Colonic mucosa (tissue), 4 donors: ENCODE measurements at regions not wholly inside any gene's neighbourhood (a gene's known extent, or its start where the extent isn't known, plus 50 kb on each side); places are given as distances from the start of the nearest gene placed in this dataset.

Experiments used
- DNase-seq: peaks from one replicate; pipeline ENCODE4 v3.0.0-alpha.2; 2020
- H3K27ac ChIP-seq: fragments of 200-600 bp; one replicate; pipeline ENCODE4 v1.8.0; 2021
- H3K27me3 ChIP-seq: fragments of 200-600 bp; one replicate; pipeline ENCODE4 v1.8.0; 2021
- H3K36me3 ChIP-seq: fragments of 200-600 bp; one replicate; pipeline ENCODE4 v1.8.0; 2021
- H3K4me1 ChIP-seq: fragments of 200-600 bp; one replicate; pipeline ENCODE4 v1.8.0; 2021; ENCODE audit warnings: mild to moderate bottlenecking
- H3K4me3 ChIP-seq: fragments of 200-600 bp; one replicate; pipeline ENCODE4 v1.8.0; 2021
- H3K9ac ChIP-seq, 2 donors: one replicate each; pipeline ENCODE4 v1.7.0; 2013; ENCODE audit warnings: control low read depth in 2 of 2, low read depth in 2 of 2, low read length in 2 of 2
- H3K9me3 ChIP-seq: fragments of 200-600 bp; one replicate; pipeline ENCODE4 v1.8.0; 2021
- CTCF ChIP-seq: fragments of 200-600 bp; IDR thresholded peaks from one replicate; pipeline ENCODE4 v1.8.0; 2022; ENCODE audit warnings: antibody characterized with exemption, mild to moderate bottlenecking
- intact Hi-C: fragments of 100-400 bp; cut with DNase I; formaldehyde crosslinking; loops from one replicate; pipeline ENCODE4 v1.14.1; 2022
- donor health status: healthy.
- donor health status: DM: no; HTN: no; CAD: no.
- donor health status: DM: no; HTN: no; CAD: no.

GRCh38 chr2:72003796-72004195, 143.9 kb downstream of the CYP26B1 start:
- Histone ChIP-seq H3K27me3 (no peaks in the 10 kb centered on the region), H3K36me3 (no peaks in the 10 kb centered on the region), H3K4me3 (no peak overlapping the region), H3K9ac (no peak overlapping the region), H3K27ac (no peak overlapping the region), H3K9me3 (no peaks in the 10 kb centered on the region), H3K4me1 (no peaks in the 10 kb centered on the region)
- intact Hi-C loops = no loop called here
- no peak for DNase-seq
- no peak for TF ChIP-seq CTCF

- H3K4me1 ChIP-seq = no peaks in the 10 kb centered on the region
- no peak for TF ChIP-seq CTCF
- no peak overlapping the region for H3K4me3 ChIP-seq
- no peak for DNase-seq
- no peaks in the 10 kb centered on the region for H3K9me3 ChIP-seq
- H3K27me3 ChIP-seq = no peaks in the 10 kb centered on the region
- H3K9ac ChIP-seq = no peak overlapping the region
- H3K27ac ChIP-seq = no peak overlapping the region
- H3K36me3 ChIP-seq = no peaks in the 10 kb centered on the region
- intact Hi-C loops = no loop called here
Observed at GRCh38 chr2:72003124-72003523, 144.5 kb downstream of the CYP26B1 start.

- Histone ChIP-seq H3K4me3 (no peak overlapping the region), H3K36me3 (no peaks in the 10 kb centered on the region), H3K9me3 (no peaks in the 10 kb centered on the region), H3K4me1 (no peaks in the 10 kb centered on the region), H3K9ac (no peak overlapping the region), H3K27ac (no peak overlapping the region), H3K27me3 (no peaks in the 10 kb centered on the region)
- peak; percentile 52 for DNase-seq
- no peak for TF ChIP-seq CTCF
- intact Hi-C loops = no loop called here
Observed at GRCh38 chr2:72001937-72002690, 145.5 kb downstream of the CYP26B1 start.

GRCh38 chr2:72000110-72000509, 147.6 kb downstream of the CYP26B1 start:
- Histone ChIP-seq H3K4me3 (no peak overlapping the region), H3K9ac (no peak overlapping the region), H3K9me3 (no peaks in the 10 kb centered on the region), H3K27ac (no peak overlapping the region), H3K36me3 (no peaks in the 10 kb centered on the region), H3K27me3 (no peaks in the 10 kb centered on the region), H3K4me1 (no peaks in the 10 kb centered on the region)
- no peak for DNase-seq
- TF ChIP-seq CTCF = no peak
- intact Hi-C loops = no loop called here

GRCh38 chr2:71999580-71999979, 148.1 kb downstream of the CYP26B1 start:
- TF ChIP-seq CTCF = no peak
- intact Hi-C loops = no loop called here
- Histone ChIP-seq H3K4me1 (no peaks in the 10 kb centered on the region), H3K9me3 (no peaks in the 10 kb centered on the region), H3K27ac (no peak overlapping the region), H3K36me3 (no peaks in the 10 kb centered on the region), H3K9ac (no peak overlapping the region), H3K4me3 (no peak overlapping the region), H3K27me3 (no peaks in the 10 kb centered on the region)
- DNase-seq = no peak
